ENCODE measurements at regions not wholly inside any gene's neighbourhood (a gene's known extent, or its start where the extent isn't known, plus 50 kb on each side); places are given as distances from the start of the nearest gene placed in this dataset.

- TF ChIP-seq CTCF (IDR thresholded peaks at IDR 0.05) (no peak), POLR2A (IDR thresholded peaks at IDR 0.05) (no peak)
These were observed 124.1 kb downstream of the RBM43 start for GRCh38 chr2:151137526-151137925.
